ENCODE measurements at regions not wholly inside any gene's neighbourhood (a gene's known extent, or its start where the extent isn't known, plus 50 kb on each side); places are given as distances from the start of the nearest gene placed in this dataset.

GRCh38 chr2:219968685-219969345, 341.4 kb downstream of the SLC4A3 start:
- TF ChIP-seq POLR2AphosphoS5 (IDR thresholded peaks at IDR 0.05; ENCODE audit: insufficient read depth in 1 of 2, low read depth in 1 of 2) (no peak), CTCF (IDR thresholded peaks at IDR 0.05) (no peak), POLR2A (IDR thresholded peaks at IDR 0.05) (no peak)
